PC-9 (cell line): ENCODE measurements at regions not wholly inside any gene's neighbourhood (a gene's known extent, or its start where the extent isn't known, plus 50 kb on each side); places are given as distances from the start of the nearest gene placed in this dataset.

Experiments
- CTCF ChIP-seq: fragments of 200-600 bp; sonication (generic); conservative IDR thresholded peaks from 2 replicates; pipeline ENCODE4 v1.6.1; 2017; ENCODE audit warnings: mixed run types, antibody characterized with exemption, mild to moderate bottlenecking, moderate library complexity
- EZH2 ChIP-seq: fragments of 200-600 bp; sonication (generic); IDR thresholded peaks from 2 replicates; pipeline ENCODE4 v1.8.0; 2017; ENCODE audit warnings: antibody characterized with exemption, low read depth

DNA sequence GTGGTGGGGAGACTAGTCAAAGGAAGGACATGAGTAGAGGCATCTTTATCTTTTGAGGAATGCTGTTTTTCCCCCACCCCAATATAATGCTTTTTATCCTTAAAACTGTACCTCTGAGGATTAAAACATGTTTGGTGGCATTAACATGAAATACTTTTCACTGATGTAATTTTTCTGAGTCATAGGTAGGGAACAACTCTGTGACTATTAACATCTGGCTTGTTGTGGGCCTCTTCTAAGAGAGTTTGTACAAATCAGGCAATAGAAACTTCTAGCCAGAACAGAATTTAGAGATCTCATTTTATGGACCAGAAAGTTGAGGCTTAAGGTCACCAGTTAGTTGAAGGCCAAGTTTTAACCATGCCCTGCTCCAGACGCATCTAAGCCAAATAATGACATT is 207.6 kb downstream of the SOX3 start:
- TF ChIP-seq CTCF (no peak), EZH2 (no peak)
